Activated CD4-positive, CD25-positive, alpha-beta regulatory T cell treated with anti-CD3 and anti-CD28 coated beads, Interleukin-2, amount 50 U/mL, for 16 hours (primary cell): ENCODE measurements at regions not wholly inside any gene's neighbourhood (a gene's known extent, or its start where the extent isn't known, plus 50 kb on each side); places are given as distances from the start of the nearest gene placed in this dataset.
"Not testable (repeated sequence)": the region's sequence is repeated elsewhere in the genome, so short reads cannot be mapped to it uniquely, and the experiment has no call there.

Source experiments
- DNase-seq: peaks from one replicate; pipeline ENCODE4 v3.0.0-alpha.2; 2020; ENCODE audit warnings: low read depth, low spot score

- DNase-seq: no peak
Measured at GRCh38 chr6:169866140-169866534, 114.7 kb downstream of the ERMARD start.

GRCh38 chr6:169865346-169866139 lies 114.1 kb downstream of the ERMARD start:
- no peak for DNase-seq

GRCh38 chr6:169864148-169865020 lies 113.0 kb downstream of the ERMARD start:
- no peak for DNase-seq

GRCh38 chr6:169863710-169864109 lies 112.3 kb downstream of the ERMARD start:
- DNase-seq: no peak

GRCh38 chr6:169862892-169863525 lies 111.6 kb downstream of the ERMARD start:
- no peak for DNase-seq

- DNase-seq: no peak
Measured at GRCh38 chr6:169862043-169862891, 110.8 kb downstream of the ERMARD start.

- DNase-seq: no peak
Measured at GRCh38 chr6:169861431-169862042, 110.1 kb downstream of the ERMARD start.

GRCh38 chr6:169859978-169860703 lies 108.7 kb downstream of the ERMARD start:
- no peak for DNase-seq

- DNase-seq: no peak
Measured at GRCh38 chr6:169859401-169859977, 108.1 kb downstream of the ERMARD start.

GRCh38 chr6:169858935-169859351 lies 107.5 kb downstream of the ERMARD start:
- DNase-seq: no peak

GRCh38 chr6:169858293-169858934 lies 107.0 kb downstream of the ERMARD start:
- DNase-seq: no peak

GRCh38 chr6:169857343-169858292 lies 106.2 kb downstream of the ERMARD start:
- no peak for DNase-seq

- DNase-seq: not testable (repeated sequence)
Measured at GRCh38 chr6:169856442-169857342, 105.3 kb downstream of the ERMARD start.

- no peak for DNase-seq
Measured at GRCh38 chr6:169854813-169855212, 103.4 kb downstream of the ERMARD start.

- DNase-seq: no peak
Measured at GRCh38 chr6:169854083-169854725, 102.8 kb downstream of the ERMARD start.
